B cell (primary cell): ENCODE measurements at regions not wholly inside any gene's neighbourhood (a gene's known extent, or its start where the extent isn't known, plus 50 kb on each side); places are given as distances from the start of the nearest gene placed in this dataset.

Experiments used
- EZH2 ChIP-seq: IDR thresholded peaks from 2 replicates; pipeline ENCODE4 v1.6.1; 2012; ENCODE audit warnings: borderline replicate concordance, low read depth, mild to moderate bottlenecking, moderate library complexity, low read length; ENCODE audit not compliant: insufficient read depth, poor library complexity, severe bottlenecking
- TF ChIP-seq, protein P1 (sequence below): fragments of 200-600 bp; IDR thresholded peaks from one replicate; pipeline ENCODE4 v1.8.0; 2022; ENCODE audit warnings: antibody characterized with exemption, mild to moderate bottlenecking

DNA sequence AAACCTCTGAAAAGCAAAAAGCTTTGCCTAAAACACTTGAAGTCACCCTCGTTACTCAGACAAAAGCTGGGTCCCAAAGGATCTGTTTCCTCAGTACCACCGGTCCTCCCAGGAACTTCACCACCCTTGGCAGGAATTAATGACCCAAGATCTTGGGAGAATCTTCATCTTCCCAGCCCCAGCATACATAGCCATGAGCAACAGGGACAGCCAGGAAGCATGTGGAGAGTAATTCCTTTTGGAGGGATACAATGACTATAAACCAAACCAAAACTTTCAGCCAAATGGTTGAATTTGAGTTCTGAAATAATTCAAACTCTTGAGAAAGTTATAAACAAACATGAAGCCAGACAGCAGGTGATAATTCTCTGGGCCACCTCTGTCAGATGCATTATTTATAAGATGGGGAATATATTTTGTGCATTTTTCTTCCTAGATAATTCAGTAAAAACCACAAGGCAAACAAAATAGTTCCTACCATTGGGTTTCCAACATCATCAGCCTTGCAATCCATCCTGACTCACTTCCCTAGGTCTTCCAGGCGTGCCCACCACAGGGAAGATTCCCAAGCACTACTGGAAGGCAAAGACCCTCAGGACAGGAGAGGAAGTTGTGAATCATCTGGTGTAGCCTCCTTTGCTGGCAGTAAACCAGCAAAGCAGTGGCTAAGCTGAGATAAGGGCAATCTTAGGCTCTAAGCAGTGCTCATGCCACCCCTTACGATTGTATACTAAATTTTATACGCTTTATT lies 71.7 kb upstream of the DRD2 start:
- TF ChIP-seq, protein P1, sequence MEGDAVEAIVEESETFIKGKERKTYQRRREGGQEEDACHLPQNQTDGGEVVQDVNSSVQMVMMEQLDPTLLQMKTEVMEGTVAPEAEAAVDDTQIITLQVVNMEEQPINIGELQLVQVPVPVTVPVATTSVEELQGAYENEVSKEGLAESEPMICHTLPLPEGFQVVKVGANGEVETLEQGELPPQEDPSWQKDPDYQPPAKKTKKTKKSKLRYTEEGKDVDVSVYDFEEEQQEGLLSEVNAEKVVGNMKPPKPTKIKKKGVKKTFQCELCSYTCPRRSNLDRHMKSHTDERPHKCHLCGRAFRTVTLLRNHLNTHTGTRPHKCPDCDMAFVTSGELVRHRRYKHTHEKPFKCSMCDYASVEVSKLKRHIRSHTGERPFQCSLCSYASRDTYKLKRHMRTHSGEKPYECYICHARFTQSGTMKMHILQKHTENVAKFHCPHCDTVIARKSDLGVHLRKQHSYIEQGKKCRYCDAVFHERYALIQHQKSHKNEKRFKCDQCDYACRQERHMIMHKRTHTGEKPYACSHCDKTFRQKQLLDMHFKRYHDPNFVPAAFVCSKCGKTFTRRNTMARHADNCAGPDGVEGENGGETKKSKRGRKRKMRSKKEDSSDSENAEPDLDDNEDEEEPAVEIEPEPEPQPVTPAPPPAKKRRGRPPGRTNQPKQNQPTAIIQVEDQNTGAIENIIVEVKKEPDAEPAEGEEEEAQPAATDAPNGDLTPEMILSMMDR, result no peak
- TF ChIP-seq EZH2, result no peak
